Head of caudate nucleus (tissue), 42 donors: ENCODE measurements at regions not wholly inside any gene's neighbourhood (a gene's known extent, or its start where the extent isn't known, plus 50 kb on each side); places are given as distances from the start of the nearest gene placed in this dataset.
"Not testable (repeated sequence)": the region's sequence is repeated elsewhere in the genome, so short reads cannot be mapped to it uniquely, and the experiment has no call there.

Source experiments
- DNase-seq, 42 donors: peaks; one replicate each; pipeline versions ENCODE4 v3.0.0 to v3.0.0-alpha.2; 2020 to 2021; ENCODE audit warnings: mixed read lengths in 7 of 42
- intact Hi-C: fragments of 100-400 bp; cut with DNase I; formaldehyde crosslinking; loops from one replicate; pipeline ENCODE4 v1.15.0; 2022

DNA sequence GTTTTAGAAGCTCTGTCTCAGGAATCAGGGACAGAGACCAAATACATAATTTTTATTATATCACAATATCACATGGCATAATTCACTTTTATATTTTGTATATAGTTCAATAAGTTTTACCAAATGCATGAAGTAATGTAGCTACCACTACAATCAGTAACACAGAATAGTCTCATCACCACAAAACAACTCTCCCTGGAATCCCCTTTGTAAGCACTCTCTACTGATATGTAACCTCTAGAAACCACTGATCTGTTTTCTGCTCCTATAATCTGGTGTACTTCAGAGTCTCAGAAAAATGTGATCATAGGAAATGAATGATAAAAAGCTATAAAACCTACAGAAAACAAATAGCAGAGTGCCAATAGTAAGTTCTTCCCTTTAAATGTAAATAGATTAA, 1465.9 kb downstream of the SPATA31A7 start:
- intact Hi-C loops, DNase-seq: not testable (repeated sequence)

DNA sequence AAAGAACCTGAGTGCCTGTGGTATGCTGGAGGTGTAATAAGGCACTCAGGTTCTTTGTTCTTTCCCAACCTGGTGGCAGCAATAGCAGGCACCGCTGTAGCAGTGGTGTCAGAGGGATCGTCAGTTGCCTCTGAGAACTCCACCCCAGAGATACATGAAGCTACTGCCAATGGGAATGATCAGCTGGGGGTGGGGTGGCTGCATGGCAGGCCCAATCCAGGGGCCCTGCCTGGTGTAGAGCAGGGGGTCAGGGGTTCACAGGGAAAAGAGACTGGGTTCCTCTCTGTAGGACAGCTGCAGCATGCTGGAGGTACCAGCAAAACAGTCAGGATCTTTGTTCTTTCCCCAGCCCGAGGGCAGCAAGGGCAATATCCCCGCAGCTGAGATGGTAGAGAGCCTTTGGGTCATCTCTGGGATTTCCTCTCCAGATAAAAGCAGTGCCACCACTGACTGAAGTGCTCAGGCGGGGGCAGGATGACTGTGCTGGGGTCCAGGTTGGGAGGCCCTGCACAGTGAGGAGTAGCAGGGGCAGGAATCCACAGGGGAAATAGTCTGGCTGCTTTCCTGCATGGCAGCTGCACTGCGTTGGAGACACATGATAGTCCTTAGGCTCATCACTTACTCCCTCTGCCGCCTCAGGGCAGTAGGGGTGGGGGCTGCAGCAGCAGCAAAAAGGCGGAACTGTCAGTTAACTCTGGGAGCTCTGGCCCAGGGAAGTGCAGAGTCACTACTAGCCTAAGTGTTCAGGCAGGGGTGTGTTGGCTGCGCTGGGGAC, 1473.1 kb downstream of the SPATA31A7 start:
- DNase-seq, intact Hi-C loops: not testable (repeated sequence)

GRCh38 chr9:62663512-62663911, 1473.7 kb downstream of the SPATA31A7 start:
- intact Hi-C loops = not testable (repeated sequence)

GRCh38 chr9:62667137-62667824, 1477.4 kb downstream of the SPATA31A7 start:
- intact Hi-C loops, DNase-seq: not testable (repeated sequence)

More at GRCh38 chr9:62663512-62663911, 1473.7 kb downstream of the SPATA31A7 start:
- DNase-seq = not testable (repeated sequence)

- DNase-seq, intact Hi-C loops: not testable (repeated sequence)
Observed at GRCh38 chr9:62677016-62677415, 1487.2 kb downstream of the SPATA31A7 start.

- intact Hi-C loops, DNase-seq: not testable (repeated sequence)
Observed at GRCh38 chr9:62678336-62678735, 1488.5 kb downstream of the SPATA31A7 start.

DNA sequence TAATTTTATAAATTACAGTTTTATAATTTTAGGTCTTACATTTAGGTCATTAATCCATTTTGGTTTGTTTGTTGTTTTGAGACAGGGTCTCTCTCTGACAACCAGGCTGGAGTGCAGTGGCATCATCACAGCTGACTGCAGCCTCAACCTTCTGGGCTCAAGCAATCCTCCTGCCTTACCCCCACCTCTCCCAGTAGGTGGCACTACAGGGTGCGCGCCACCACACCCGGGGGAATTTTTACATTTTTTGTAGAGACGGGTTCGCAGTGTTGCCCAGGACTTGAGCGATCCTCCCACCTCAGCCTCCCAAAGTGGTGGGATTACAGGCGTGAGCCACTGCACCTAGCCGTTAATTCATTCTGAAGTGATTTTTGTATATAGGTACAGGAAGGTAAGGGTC, 1489.2 kb downstream of the SPATA31A7 start:
- DNase-seq, intact Hi-C loops: not testable (repeated sequence)

DNA sequence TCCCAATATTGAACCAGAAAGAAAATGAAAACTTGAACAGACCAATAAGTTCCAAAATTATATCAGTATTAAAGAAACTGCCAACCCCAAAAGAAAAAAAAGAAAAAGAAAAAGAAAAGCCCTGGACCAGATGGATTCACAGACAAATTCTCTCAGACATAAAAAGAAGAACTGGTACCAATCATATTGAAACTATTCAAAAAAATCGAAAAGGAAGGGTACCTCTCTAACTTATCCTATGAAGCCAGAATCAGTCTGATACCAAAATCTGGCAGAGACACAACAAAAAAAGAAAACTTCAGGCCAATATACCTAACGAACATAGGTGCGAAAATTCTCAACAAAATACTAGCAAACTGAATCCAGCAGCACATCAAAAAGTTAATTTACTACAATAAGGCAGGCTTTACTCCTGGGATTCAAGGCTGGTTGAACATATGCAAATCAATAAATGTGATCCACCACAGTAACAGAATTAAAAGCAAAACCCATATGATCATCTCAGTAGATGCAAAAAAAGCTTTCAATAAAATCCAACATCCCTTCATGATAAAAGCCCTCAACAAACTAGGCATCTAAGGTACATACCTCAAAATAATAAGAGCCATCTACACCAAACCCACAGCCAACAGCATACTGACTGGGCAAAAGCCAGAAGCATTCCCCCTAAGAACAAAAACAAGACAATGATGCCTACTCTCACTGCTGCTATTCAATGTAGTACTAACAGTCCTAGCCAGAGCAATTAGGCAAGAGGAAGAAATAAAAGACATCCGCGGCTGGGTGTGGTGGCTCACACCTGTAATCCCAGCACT, 1495.2 kb downstream of the SPATA31A7 start:
- DNase-seq, intact Hi-C loops: not testable (repeated sequence)

GRCh38 chr9:62686313-62686712, 1496.5 kb downstream of the SPATA31A7 start:
- DNase-seq, intact Hi-C loops: not testable (repeated sequence)

GRCh38 chr9:62693019-62693418, 1503.2 kb downstream of the SPATA31A7 start:
- intact Hi-C loops, DNase-seq: not testable (repeated sequence)

DNA sequence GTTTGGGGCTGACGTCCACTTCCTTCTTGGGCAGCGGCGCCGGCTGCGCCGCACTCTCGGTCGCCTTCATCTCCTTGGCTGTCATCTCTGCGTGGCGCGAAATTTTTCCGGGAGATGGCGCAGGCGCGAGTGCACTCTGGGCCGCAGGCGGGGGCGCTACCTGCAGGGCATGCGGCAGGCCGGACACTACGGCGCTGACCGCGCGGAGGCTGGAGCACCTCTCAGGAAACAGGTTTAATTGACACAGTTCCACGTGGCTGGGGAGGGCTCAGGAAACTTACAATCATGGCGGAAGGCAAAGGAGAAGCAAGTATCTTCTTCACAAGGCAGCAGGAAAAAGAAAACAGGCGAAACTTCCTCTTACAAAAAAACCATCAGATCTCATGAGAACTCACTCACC, 1521.5 kb downstream of the SPATA31A7 start:
- peak in 1 of 42 donors; percentile 2 for DNase-seq
- intact Hi-C loops = not testable (repeated sequence)

GRCh38 chr9:62725580-62725979, 1535.7 kb downstream of the SPATA31A7 start:
- intact Hi-C loops, DNase-seq: not testable (repeated sequence)

DNA sequence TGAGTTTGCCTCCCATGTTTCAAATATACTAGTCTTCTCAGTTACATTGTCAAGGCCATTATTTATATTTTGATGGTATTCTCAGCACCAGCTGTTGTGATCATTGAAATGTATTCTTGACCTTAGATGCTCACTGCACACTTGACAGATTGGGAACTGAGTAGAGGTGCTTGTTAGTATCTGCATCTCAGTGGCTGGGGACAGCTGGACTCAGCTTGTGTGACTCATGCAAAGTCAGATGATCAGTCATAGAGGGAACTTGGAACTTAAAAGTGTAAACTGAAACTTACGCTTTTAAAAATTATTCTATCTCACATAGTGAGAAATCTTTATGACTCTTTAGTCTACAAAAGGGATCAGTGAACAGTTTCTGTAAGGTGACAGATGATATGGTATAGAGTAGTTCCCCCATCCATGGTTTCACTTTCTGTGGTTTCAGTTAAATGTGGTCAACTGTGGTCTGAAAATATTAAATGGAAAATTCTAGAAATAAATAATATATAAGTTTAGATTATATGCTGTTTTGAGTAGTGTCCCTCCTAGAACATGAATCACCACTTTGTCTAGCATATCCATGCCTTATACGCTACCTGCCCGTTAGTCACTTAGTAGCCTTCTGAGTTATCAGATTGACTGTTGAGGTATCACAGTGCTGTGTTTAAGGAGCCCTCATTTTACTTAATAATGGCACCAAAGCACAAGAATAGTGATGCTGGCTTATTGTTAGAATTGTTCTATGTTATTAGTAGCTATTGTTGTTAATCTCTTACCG, 1540.6 kb downstream of the SPATA31A7 start:
- DNase-seq, intact Hi-C loops: not testable (repeated sequence)

GRCh38 chr9:62731015-62731414, 1541.2 kb downstream of the SPATA31A7 start:
- intact Hi-C loops, DNase-seq: not testable (repeated sequence)

DNA sequence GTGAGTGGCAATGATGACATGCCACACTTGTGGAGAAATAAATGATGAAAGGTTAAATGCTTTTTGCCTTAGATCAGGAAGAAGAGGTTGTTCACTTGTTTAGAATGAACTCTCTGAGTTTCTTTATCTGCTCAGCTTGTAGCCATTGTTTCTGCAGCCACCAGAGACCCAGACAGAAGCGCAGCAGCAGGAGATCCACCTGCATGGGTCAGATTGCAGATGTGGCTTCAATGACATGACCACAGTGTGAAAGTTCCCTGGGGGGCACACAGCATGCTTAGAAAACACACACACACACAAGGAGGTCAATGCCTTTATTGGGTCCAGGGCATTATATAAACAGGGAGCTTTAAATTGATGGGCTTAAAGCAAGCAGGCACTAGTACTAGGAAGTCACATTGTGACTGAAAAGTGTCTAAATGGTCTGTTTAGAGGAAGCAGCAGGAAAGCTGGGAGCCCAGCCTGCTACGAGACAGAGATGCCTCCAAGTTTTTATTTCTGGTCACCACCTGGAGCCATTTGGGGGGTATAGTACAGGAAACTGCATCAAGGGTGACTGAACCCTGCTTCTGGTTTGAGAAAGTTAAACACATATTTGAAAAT, 1547.3 kb downstream of the SPATA31A7 start:
- intact Hi-C loops, DNase-seq: not testable (repeated sequence)

DNA sequence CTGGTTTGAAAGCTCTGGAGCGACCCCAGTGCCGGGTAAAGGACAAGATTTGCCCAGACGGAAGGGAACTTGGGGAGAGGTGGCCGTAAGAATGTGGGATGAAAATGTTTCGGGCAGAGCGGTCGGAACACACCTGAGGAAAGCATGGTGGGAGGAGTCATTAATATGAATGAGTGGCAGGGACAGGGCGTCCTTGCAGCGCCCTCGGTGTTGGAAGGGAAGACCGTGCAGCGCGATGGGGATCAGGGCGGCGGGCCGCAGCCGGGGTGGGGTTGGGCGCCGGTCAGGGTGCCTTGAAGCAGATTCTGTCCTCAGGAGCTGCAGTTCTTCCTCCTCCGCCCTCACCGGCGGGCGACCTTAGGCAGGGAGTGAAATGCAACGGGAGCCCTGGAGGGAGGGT, 1548.1 kb downstream of the SPATA31A7 start:
- peak in 1 of 42 donors; percentile 0 for DNase-seq
- intact Hi-C loops = not testable (repeated sequence)

DNA sequence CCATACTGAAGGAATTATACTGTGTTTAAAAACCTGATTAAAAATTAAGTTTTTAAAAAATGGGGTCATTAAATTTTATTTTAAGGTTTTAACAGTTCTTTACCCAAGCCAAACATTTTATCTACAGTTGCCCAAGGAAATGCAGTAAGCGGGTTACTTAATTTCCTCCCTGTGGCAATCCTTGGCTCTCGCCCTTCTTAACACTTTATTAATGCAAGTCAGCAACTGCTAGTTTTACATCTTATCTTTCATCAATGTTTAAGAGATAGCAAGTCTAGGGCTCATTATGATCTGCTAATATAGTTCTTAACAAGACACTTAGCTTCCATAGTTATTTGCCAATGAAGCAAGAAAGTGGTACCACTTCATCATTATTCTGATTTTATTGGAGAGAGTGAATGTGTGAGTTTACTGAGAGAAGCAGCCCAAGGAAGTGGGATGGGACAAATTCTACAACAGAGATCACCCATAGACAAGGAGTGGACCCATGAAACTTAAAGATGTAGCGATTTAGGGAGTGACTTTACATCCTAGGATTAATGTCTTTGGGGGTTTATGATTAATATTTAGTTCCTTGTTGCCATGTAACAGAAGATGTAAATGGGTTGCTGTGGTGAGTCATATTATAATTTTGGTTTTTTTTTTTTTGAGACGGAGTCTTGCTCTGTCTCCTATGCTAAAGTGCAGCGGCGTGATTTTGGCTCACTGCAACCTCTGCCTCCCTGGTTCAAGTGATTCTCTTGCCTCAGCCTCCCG, 1556.1 kb downstream of the SPATA31A7 start:
- DNase-seq, intact Hi-C loops: not testable (repeated sequence)
